ENCODE measurements at regions not wholly inside any gene's neighbourhood (a gene's known extent, or its start where the extent isn't known, plus 50 kb on each side); places are given as distances from the start of the nearest gene placed in this dataset.

DNA sequence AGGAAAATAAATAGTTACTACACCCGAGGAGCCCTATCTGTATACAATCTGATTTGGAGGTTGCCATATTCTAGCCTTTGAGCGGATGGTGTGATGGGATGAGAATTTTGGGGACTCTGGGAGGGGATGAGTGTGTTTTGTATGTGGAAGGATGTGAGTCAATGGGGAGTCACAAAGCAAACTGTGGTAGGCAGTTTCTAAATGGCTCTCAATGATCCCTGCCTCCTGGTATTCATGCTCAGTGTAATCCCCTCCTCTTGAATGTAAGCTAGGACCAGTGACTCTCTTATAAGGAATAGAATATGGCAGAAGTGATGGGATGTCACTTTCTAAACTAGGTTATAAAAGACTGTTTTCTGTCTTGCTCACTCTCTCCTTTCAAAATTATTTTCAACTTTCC lies 205.7 kb upstream of the RIOK2 start:
- TF ChIP-seq, protein P1, sequence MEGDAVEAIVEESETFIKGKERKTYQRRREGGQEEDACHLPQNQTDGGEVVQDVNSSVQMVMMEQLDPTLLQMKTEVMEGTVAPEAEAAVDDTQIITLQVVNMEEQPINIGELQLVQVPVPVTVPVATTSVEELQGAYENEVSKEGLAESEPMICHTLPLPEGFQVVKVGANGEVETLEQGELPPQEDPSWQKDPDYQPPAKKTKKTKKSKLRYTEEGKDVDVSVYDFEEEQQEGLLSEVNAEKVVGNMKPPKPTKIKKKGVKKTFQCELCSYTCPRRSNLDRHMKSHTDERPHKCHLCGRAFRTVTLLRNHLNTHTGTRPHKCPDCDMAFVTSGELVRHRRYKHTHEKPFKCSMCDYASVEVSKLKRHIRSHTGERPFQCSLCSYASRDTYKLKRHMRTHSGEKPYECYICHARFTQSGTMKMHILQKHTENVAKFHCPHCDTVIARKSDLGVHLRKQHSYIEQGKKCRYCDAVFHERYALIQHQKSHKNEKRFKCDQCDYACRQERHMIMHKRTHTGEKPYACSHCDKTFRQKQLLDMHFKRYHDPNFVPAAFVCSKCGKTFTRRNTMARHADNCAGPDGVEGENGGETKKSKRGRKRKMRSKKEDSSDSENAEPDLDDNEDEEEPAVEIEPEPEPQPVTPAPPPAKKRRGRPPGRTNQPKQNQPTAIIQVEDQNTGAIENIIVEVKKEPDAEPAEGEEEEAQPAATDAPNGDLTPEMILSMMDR (IDR thresholded peaks at IDR 0.05) = no peak
- TF ChIP-seq EZH2 (IDR thresholded peaks at IDR 0.05; ENCODE audit: borderline replicate concordance, insufficient read depth, low read depth, low read length, poor library complexity, severe bottlenecking) = no peak
